A673 (cell line): ENCODE measurements at regions not wholly inside any gene's neighbourhood (a gene's known extent, or its start where the extent isn't known, plus 50 kb on each side); places are given as distances from the start of the nearest gene placed in this dataset.

ENCODE experiments used
- BruUV-seq: library from RNA; stranded (reverse); fragments of 400-500 nt; replicated peaks from 2 replicates; lab custom pipeline; 2021; lab: Mats Ljungman, UMichigan
- CTCF ChIA-PET: fragments of 300-600 bp; sonication (Branson Sonifier 250); formaldehyde crosslinking; loops from one replicate; lab custom pipeline; 2022; ENCODE audit warnings: antibody characterized with exemption; lab: Charles Lee
- POLR2A ChIA-PET: fragments of 300-600 bp; sonication (Branson Sonifier 250); formaldehyde crosslinking; loops from one replicate; lab custom pipeline; 2022; ENCODE audit warnings: antibody characterized with exemption; ENCODE audit not compliant: low non-redundant PET; lab: Charles Lee
- DNase-seq: peaks from one replicate; pipeline ENCODE4 v3.0.0-alpha.2; 2015; ENCODE audit warnings: low spot score
- H3K27ac ChIP-seq: fragments of 200-600 bp; sonication (generic); 2 replicates; pipeline ENCODE4 v1.5.1; 2016; ENCODE audit warnings: mixed run types, low read depth, mild to moderate bottlenecking, mixed read lengths, antibody characterized with exemption, low read length; ENCODE audit not compliant: poor library complexity, severe bottlenecking
- H3K27me3 ChIP-seq: fragments of 200-600 bp; sonication (generic); replicated peaks from 2 replicates; pipeline ENCODE4 v1.6.1; 2017; ENCODE audit warnings: mixed run types, low read depth, mild to moderate bottlenecking, mixed read lengths, antibody characterized with exemption, low read length; ENCODE audit not compliant: insufficient read depth, poor library complexity
- H3K36me3 ChIP-seq: fragments of 200-600 bp; sonication (generic); 2 replicates; pipeline ENCODE4 v1.6.1; 2016; ENCODE audit warnings: mixed run types, mild to moderate bottlenecking, mixed read lengths, antibody characterized with exemption, low read length; ENCODE audit not compliant: insufficient read depth, poor library complexity, severe bottlenecking
- H3K4me1 ChIP-seq: fragments of 200-600 bp; sonication (generic); 2 replicates; pipeline ENCODE4 v1.6.1; 2017; ENCODE audit warnings: mixed run types, mild to moderate bottlenecking, mixed read lengths, antibody characterized with exemption, low read length; ENCODE audit not compliant: insufficient read depth, poor library complexity, severe bottlenecking
- H3K4me3 ChIP-seq: fragments of 200-600 bp; sonication (generic); 2 replicates; pipeline ENCODE4 v1.5.1; 2016; ENCODE audit warnings: low read depth, mixed run types, mild to moderate bottlenecking, mixed read lengths, low read length; ENCODE audit not compliant: poor library complexity, severe bottlenecking
- H3K9me3 ChIP-seq: fragments of 200-600 bp; sonication (generic); 2 replicates; pipeline ENCODE4 v1.6.1; 2016; ENCODE audit warnings: mixed run types, low read depth, mild to moderate bottlenecking, mixed read lengths, antibody characterized with exemption, low read length; ENCODE audit not compliant: poor library complexity, severe bottlenecking
- CTCF ChIP-seq: fragments of 300-800, 200-600 bp; sonication (generic); conservative IDR thresholded peaks from 2 replicates; pipeline ENCODE4 v1.5.1; 2017; ENCODE audit warnings: low read depth, mild to moderate bottlenecking, antibody characterized with exemption, low read length, moderate library complexity, mixed read lengths
- EZH2 ChIP-seq: fragments of 200-600 bp; sonication (generic); IDR thresholded peaks from 2 replicates; pipeline ENCODE4 v1.6.1; 2017; ENCODE audit warnings: borderline replicate concordance, low read depth, mild to moderate bottlenecking, mixed read lengths, antibody characterized with exemption, low read length; ENCODE audit not compliant: poor library complexity, severe bottlenecking
- intact Hi-C: fragments of 100-400 bp; cut with micrococcal nuclease; formaldehyde crosslinking; loops from one replicate; pipeline ENCODE4 v1.10.0; 2022; ENCODE audit not compliant: unreplicated experiment

GRCh38 chr13:81133066-81133465, 792.1 kb upstream of the SPRY2 start:
- TF ChIP-seq EZH2, result no peak
- Histone ChIP-seq H3K36me3 (no peaks in the 10 kb centered on the region), H3K4me3 (no peak overlapping the region), H3K9me3 (no peaks in the 10 kb centered on the region), H3K27ac (no peak overlapping the region), H3K27me3 (no peaks in the 10 kb centered on the region), H3K4me1 (no peaks in the 10 kb centered on the region)
- DNase-seq, result no peak
- ChIA-PET POLR2A (no interaction called here), CTCF (no interaction called here)
- intact Hi-C loops, result no loop called here
- BruUV-seq, result no TSS peak

- no TSS peak for BruUV-seq
- ChIA-PET POLR2A (no interaction called here), CTCF (no interaction called here)
- no peaks in the 10 kb centered on the region for H3K9me3 ChIP-seq
- no peak for TF ChIP-seq CTCF
- TF ChIP-seq EZH2, result no peak
- H3K36me3 ChIP-seq, result no peaks in the 10 kb centered on the region
- intact Hi-C loops, result no loop called here
- H3K27ac ChIP-seq, result no peak overlapping the region
- DNase-seq, result no peak
- no peaks in the 10 kb centered on the region for H3K4me1 ChIP-seq
- no peaks in the 10 kb centered on the region for H3K27me3 ChIP-seq
- no peak overlapping the region for H3K4me3 ChIP-seq
These were observed 776.5 kb upstream of the SPRY2 start for GRCh38 chr13:81117416-81117815.

GRCh38 chr13:81116461-81117282, 775.7 kb upstream of the SPRY2 start:
- TF ChIP-seq CTCF (no peak), EZH2 (no peak)
- no peaks in the 10 kb centered on the region for H3K27me3 ChIP-seq
- H3K27ac ChIP-seq, result no peak overlapping the region
- BruUV-seq, result no TSS peak
- POLR2A ChIA-PET, result no interaction called here
- intact Hi-C loops, result no loop called here
- H3K9me3 ChIP-seq, result no peaks in the 10 kb centered on the region
- H3K4me1 ChIP-seq, result no peaks in the 10 kb centered on the region
- H3K4me3 ChIP-seq, result no peak overlapping the region
- CTCF ChIA-PET, result no interaction called here
- no peak for DNase-seq
- no peaks in the 10 kb centered on the region for H3K36me3 ChIP-seq
